NCI-H446 (cell line): ENCODE measurements at regions not wholly inside any gene's neighbourhood (a gene's known extent, or its start where the extent isn't known, plus 50 kb on each side); places are given as distances from the start of the nearest gene placed in this dataset.

Source experiments
- DNase-seq, 2 experiments: peaks; one replicate each; lab custom pipeline; 2025; lab: John Stamatoyannopoulos, UW

DNA sequence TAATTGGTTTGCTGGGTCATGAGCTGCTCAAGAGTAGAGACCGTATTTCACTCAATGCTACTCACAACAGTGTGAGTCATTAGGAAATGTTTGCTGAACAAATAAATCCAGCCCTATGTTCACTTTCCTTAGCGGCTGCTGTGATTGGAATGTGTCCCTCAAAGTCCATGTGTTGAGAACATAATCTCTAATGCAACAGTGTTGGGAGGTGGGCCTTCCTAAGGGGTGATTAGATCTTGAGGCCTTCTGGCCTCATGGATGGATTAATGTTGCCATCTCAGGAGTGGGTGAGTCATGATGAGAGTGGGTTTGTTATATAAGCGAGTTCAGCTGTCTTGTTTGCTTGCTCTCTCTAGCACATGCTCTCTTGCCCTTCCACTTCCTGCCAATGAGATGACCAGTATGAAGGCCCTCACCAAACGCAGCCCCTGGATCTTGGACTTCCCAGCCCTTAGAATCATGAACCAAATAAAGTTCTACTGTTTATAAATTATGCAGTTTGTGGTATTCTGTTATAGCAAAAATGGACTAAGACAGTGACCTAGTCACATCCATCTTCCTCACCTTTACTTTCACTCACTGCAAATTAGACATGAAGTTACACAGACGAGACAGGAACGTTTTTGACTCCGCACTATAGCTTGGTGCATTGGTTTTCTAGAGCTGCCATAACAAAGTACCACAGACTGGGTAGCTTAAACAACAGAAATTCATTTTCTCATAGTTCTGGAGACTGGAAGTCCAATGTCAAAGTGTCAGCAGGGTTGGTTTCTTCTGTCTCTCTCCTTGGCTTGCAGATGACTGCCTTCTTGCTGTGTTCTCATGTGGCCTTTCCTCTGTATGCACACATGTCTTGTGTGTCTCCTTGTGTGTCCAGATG, 50.9 kb upstream of the FAM169A start:
- DNase-seq: peak in 1 of 2 experiments; percentile 48
